Retinal pigment epithelial cell (primary cell): ENCODE measurements at regions not wholly inside any gene's neighbourhood (a gene's known extent, or its start where the extent isn't known, plus 50 kb on each side); places are given as distances from the start of the nearest gene placed in this dataset.

ENCODE experiments used
- DNase-seq: peaks from one replicate; pipeline ENCODE4 v3.0.0-alpha.2; 2010; ENCODE audit warnings: low read depth
- H3K4me3 ChIP-seq: 2 replicates; pipeline ENCODE4 v1.5.1; 2011; ENCODE audit warnings: mild to moderate bottlenecking, low read length, control low read depth, moderate library complexity
- CTCF ChIP-seq: conservative IDR thresholded peaks from 2 replicates; pipeline ENCODE4 v1.5.1; 2011; ENCODE audit warnings: low read depth, low read length, control low read depth, inconsistent platforms

- DNase-seq: no peak
Measured at GRCh38 chr4:125518281-125518680, 203.5 kb downstream of the FAT4 start.

GRCh38 chr4:125519371-125520146 is 204.8 kb downstream of the FAT4 start:
- no peak for DNase-seq
- no peak for TF ChIP-seq CTCF
- no peak overlapping the region for H3K4me3 ChIP-seq

More at GRCh38 chr4:125518281-125518680, 203.5 kb downstream of the FAT4 start:
- TF ChIP-seq CTCF: no peak
- no peak overlapping the region for H3K4me3 ChIP-seq

GRCh38 chr4:125520258-125520990 is 205.7 kb downstream of the FAT4 start:
- H3K4me3 ChIP-seq: no peak overlapping the region
- DNase-seq: peak; percentile 29
- TF ChIP-seq CTCF: no peak

GRCh38 chr4:125522588-125522987 is 207.8 kb downstream of the FAT4 start:
- H3K4me3 ChIP-seq: no peak overlapping the region
- TF ChIP-seq CTCF: no peak
- DNase-seq: no peak

GRCh38 chr4:125522992-125523391 is 208.2 kb downstream of the FAT4 start:
- no peak for TF ChIP-seq CTCF
- H3K4me3 ChIP-seq: no peak overlapping the region
- no peak for DNase-seq

- peak; percentile 19 for TF ChIP-seq CTCF
- DNase-seq: no peak
- no peak overlapping the region for H3K4me3 ChIP-seq
Measured at GRCh38 chr4:125526420-125526819, 211.7 kb downstream of the FAT4 start.
